Sigmoid colon (tissue), 4 donors: ENCODE measurements at regions not wholly inside any gene's neighbourhood (a gene's known extent, or its start where the extent isn't known, plus 50 kb on each side); places are given as distances from the start of the nearest gene placed in this dataset.

Experiments
- POLR2A ChIP-seq, 2 donors: fragments of 450-650 bp; IDR thresholded peaks; one replicate each; pipeline ENCODE4 v1.6.1; 2016; ENCODE audit warnings: antibody characterized with exemption in 2 of 2, mild to moderate bottlenecking in 2 of 2, moderate library complexity in 2 of 2
- POLR2AphosphoS5 ChIP-seq, 4 donors: sonication (generic); formaldehyde crosslinking; IDR thresholded peaks; one replicate each; pipeline ENCODE4 v1.6.1; 2017; ENCODE audit warnings: antibody characterized with exemption in 4 of 4
- TF ChIP-seq, protein P1 (sequence below), 4 experiments: fragments of 450-650 bp in 3 of 4; fragments of 200-600 bp in 1 of 4; IDR thresholded peaks; one replicate each; pipeline ENCODE4 v1.5.1; 2016 to 2019; ENCODE audit warnings: antibody characterized with exemption in 4 of 4, mild to moderate bottlenecking in 3 of 4, moderate library complexity in 2 of 4

DNA sequence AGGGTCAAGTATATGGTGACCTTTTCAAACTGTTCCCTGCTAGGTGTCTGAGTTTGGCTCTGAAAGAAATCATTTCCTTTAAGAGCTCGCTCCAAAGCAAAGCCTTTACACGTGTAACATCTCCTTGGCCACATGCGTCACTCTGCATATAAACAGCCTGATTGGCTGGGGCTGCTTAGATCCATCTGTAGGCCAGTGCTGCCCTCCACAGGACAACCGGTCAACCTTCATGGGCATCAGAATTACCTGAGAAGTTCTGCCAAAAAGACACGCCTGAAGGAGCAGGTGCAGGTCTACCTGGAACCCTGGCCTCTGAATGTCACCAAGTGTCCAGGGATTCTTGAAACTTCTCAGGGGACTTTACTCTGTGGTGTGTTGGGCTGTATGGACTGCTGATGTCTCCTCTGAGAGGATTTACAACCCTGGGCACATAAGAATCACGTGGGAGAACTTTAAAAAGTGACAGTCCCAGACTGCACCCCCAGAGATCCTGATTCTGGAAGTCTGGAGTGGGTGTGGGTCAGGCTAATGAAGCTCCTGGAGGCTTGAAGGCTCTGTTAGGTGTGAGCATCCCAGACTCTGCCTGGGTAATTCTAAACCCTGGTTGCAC is 497.6 kb downstream of the GADD45G start:
- TF ChIP-seq, protein P1, sequence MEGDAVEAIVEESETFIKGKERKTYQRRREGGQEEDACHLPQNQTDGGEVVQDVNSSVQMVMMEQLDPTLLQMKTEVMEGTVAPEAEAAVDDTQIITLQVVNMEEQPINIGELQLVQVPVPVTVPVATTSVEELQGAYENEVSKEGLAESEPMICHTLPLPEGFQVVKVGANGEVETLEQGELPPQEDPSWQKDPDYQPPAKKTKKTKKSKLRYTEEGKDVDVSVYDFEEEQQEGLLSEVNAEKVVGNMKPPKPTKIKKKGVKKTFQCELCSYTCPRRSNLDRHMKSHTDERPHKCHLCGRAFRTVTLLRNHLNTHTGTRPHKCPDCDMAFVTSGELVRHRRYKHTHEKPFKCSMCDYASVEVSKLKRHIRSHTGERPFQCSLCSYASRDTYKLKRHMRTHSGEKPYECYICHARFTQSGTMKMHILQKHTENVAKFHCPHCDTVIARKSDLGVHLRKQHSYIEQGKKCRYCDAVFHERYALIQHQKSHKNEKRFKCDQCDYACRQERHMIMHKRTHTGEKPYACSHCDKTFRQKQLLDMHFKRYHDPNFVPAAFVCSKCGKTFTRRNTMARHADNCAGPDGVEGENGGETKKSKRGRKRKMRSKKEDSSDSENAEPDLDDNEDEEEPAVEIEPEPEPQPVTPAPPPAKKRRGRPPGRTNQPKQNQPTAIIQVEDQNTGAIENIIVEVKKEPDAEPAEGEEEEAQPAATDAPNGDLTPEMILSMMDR (IDR thresholded peaks at IDR 0.05) = peak; percentile 72 to 93 (median 88)
- TF ChIP-seq POLR2A (IDR thresholded peaks at IDR 0.05) = no peak
- TF ChIP-seq POLR2AphosphoS5 (IDR thresholded peaks at IDR 0.05) = peak in 3 of 4 donors; percentile 28 to 43 (median 36)
